Mesothelial cell of epicardium (in vitro differentiated cells): ENCODE measurements at regions not wholly inside any gene's neighbourhood (a gene's known extent, or its start where the extent isn't known, plus 50 kb on each side); places are given as distances from the start of the nearest gene placed in this dataset.
"Not testable (repeated sequence)": the region's sequence is repeated elsewhere in the genome, so short reads cannot be mapped to it uniquely, and the experiment has no call there.

Experiments
- DNase-seq, 2 experiments: peaks; one replicate each; pipeline ENCODE4 v3.0.0; 2021; ENCODE audit warnings: low spot score in 2 of 2; ENCODE audit not compliant: unreplicated experiment in 2 of 2
- H3K27ac Mint-ChIP-seq: 2 replicates; pipeline ENCODE4 v1.8.0; 2021; ENCODE audit warnings: mixed read lengths
- H3K27me3 Mint-ChIP-seq: 2 replicates; pipeline ENCODE4 v1.8.0; 2021; ENCODE audit warnings: low read depth, mixed read lengths
- H3K36me3 Mint-ChIP-seq: 2 replicates; pipeline ENCODE4 v1.8.0; 2021; ENCODE audit warnings: mixed read lengths
- H3K4me1 Mint-ChIP-seq: 2 replicates; pipeline ENCODE4 v1.8.0; 2021; ENCODE audit warnings: mixed read lengths
- H3K4me3 Mint-ChIP-seq: 2 replicates; pipeline ENCODE4 v1.8.0; 2021; ENCODE audit warnings: mild to moderate bottlenecking, moderate library complexity, mixed read lengths
- H3K9me3 Mint-ChIP-seq: 2 replicates; pipeline ENCODE4 v1.8.0; 2021; ENCODE audit warnings: mixed read lengths
- CTCF ChIP-seq: fragments of 200-600 bp; sonication (generic); IDR thresholded peaks from one replicate; pipeline ENCODE4 v1.5.0; 2021; ENCODE audit warnings: antibody characterized with exemption; ENCODE audit not compliant: unreplicated experiment

- DNase-seq: peak in 1 of 2 experiments; percentile 1
- no peaks in the 10 kb centered on the region for H3K4me1 Mint-ChIP-seq
- no peak for TF ChIP-seq CTCF
- H3K9me3 Mint-ChIP-seq: peaks cover 6% of the 10 kb centered on the region
- no peaks in the 10 kb centered on the region for H3K36me3 Mint-ChIP-seq
- no peak overlapping the region for H3K27ac Mint-ChIP-seq
- no peak overlapping the region for H3K4me3 Mint-ChIP-seq
- peaks cover 8% of the 10 kb centered on the region for H3K27me3 Mint-ChIP-seq
Measured at GRCh38 chr2:235219048-235219447, 267.2 kb downstream of the SH3BP4 start.

- Mint-ChIP-seq H3K4me1 (no peaks in the 10 kb centered on the region), H3K36me3 (no peaks in the 10 kb centered on the region), H3K27ac (no peak overlapping the region), H3K27me3 (peaks cover 12% of the 10 kb centered on the region), H3K9me3 (peaks cover 10% of the 10 kb centered on the region), H3K4me3 (no peak overlapping the region)
- DNase-seq: peak in 1 of 2 experiments; percentile 25
- no peak for TF ChIP-seq CTCF
Measured at GRCh38 chr2:235220331-235220730, 268.5 kb downstream of the SH3BP4 start.

GRCh38 chr2:235223011-235223410 is 270.8 kb upstream of the AGAP1 start:
- no peak overlapping the region for H3K4me3 Mint-ChIP-seq
- TF ChIP-seq CTCF: no peak

GRCh38 chr2:235224410-235224809 is 269.4 kb upstream of the AGAP1 start:
- no peak overlapping the region for H3K4me3 Mint-ChIP-seq
- TF ChIP-seq CTCF: no peak
- H3K27ac Mint-ChIP-seq: no peak overlapping the region
- H3K4me1 Mint-ChIP-seq: no peaks in the 10 kb centered on the region
- peaks cover 38% of the 10 kb centered on the region for H3K27me3 Mint-ChIP-seq
- peaks cover 10% of the 10 kb centered on the region for H3K9me3 Mint-ChIP-seq
- H3K36me3 Mint-ChIP-seq: no peaks in the 10 kb centered on the region
- DNase-seq: no peak

More at GRCh38 chr2:235223011-235223410, 270.8 kb upstream of the AGAP1 start:
- peaks cover 10% of the 10 kb centered on the region for H3K9me3 Mint-ChIP-seq
- H3K27me3 Mint-ChIP-seq: peaks cover 29% of the 10 kb centered on the region
- H3K36me3 Mint-ChIP-seq: no peaks in the 10 kb centered on the region
- no peak overlapping the region for H3K27ac Mint-ChIP-seq
- DNase-seq: no peak
- H3K4me1 Mint-ChIP-seq: no peaks in the 10 kb centered on the region

- Mint-ChIP-seq H3K36me3 (no peaks in the 10 kb centered on the region), H3K27ac (no peak overlapping the region), H3K27me3 (peaks cover 43% of the 10 kb centered on the region), H3K4me3 (no peak overlapping the region), H3K9me3 (peaks cover 10% of the 10 kb centered on the region), H3K4me1 (peaks cover 3% of the 10 kb centered on the region)
- no peak for DNase-seq
- no peak for TF ChIP-seq CTCF
Measured at GRCh38 chr2:235225261-235225660, 268.6 kb upstream of the AGAP1 start.

GRCh38 chr2:235227590-235227989 is 266.3 kb upstream of the AGAP1 start:
- no peak for TF ChIP-seq CTCF
- no peak for DNase-seq
- no peaks in the 10 kb centered on the region for H3K36me3 Mint-ChIP-seq
- H3K27me3 Mint-ChIP-seq: peaks cover 56% of the 10 kb centered on the region
- peaks cover 10% of the 10 kb centered on the region for H3K9me3 Mint-ChIP-seq
- H3K4me3 Mint-ChIP-seq: no peak overlapping the region
- H3K4me1 Mint-ChIP-seq: peaks cover 16% of the 10 kb centered on the region
- H3K27ac Mint-ChIP-seq: no peak overlapping the region

GRCh38 chr2:235228422-235228821 is 265.4 kb upstream of the AGAP1 start:
- not testable (repeated sequence) for H3K36me3 Mint-ChIP-seq, DNase-seq, H3K27ac Mint-ChIP-seq, H3K9me3 Mint-ChIP-seq, H3K4me3 Mint-ChIP-seq
- Mint-ChIP-seq H3K4me1 (peaks cover 16% of the 10 kb centered on the region), H3K27me3 (peaks cover 63% of the 10 kb centered on the region)
